ENCODE measurements at regions not wholly inside any gene's neighbourhood (a gene's known extent, or its start where the extent isn't known, plus 50 kb on each side); places are given as distances from the start of the nearest gene placed in this dataset.

DNA sequence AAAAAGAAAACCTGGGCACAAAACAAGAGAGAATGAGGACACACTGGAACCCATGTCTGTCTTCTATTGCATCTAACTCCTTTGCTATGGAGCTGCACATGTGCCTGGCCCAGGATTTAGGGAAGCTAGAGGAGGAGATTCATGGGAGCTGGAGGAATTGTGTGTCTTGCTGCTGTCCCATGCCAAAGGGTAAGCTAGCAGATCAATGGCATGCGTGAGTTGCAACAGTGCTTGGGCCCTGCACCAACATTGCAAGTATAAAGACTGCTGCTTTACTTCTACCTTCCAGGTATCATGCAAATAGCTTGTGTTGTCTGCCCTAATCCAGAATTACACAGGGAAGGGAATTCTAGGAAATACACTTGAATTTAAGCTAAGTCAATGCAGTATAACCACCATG is 196.4 kb upstream of the IGF1 start (continued):
- no peak for TF ChIP-seq TEAD4 (IDR thresholded peaks at IDR 0.05; ENCODE audit: low read depth, low read length)

DNA sequence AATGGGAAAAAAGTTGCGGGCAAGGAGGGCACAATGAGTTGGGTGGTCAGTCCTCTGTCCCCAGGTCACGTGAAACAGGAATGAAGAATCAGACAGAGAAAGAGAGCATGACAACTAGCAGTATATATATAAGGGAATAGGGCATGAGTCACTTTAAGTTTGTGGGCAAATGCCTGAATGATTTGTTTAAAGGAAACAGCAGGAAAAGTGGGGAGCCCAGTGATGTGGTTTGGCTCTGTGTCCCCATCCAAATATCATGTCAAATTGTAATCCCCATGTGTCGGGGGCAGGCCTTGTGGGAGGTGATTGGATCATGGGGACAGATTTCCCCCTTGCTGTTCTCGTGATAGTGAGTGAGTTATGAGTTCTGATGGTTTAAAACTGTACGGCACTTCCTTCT is 195.3 kb upstream of the IGF1 start:
- H3K79me1 ChIP-seq (ENCODE audit: low read depth, low read length), result no peaks in the 10 kb centered on the region
- no peaks in the 10 kb centered on the region for H3K27me3 ChIP-seq (replicated peaks in 1 of 4; ENCODE audit: control insufficient read depth in 3 of 4, extremely low read depth in 1 of 4, insufficient read depth in 3 of 4, low read length in 3 of 4)
- no peak overlapping the region for H4K91ac ChIP-seq (replicated peaks; ENCODE audit: insufficient read length, low read length)
- no peak overlapping the region for H2AK5ac ChIP-seq (ENCODE audit: low read depth, low read length)
- peaks cover 14 to 17% of the 10 kb centered on the region in 2 experiments; a peak in 3 of 4 replicates for H3K9me3 ChIP-seq (ENCODE audit: insufficient read depth in 2 of 2, low read depth in 1 of 2, low read length in 1 of 2)
- no peaks in the 10 kb centered on the region for H3K79me2 ChIP-seq (ENCODE audit: control insufficient read depth in 1 of 2, insufficient read depth in 2 of 2, low read length in 2 of 2)
- FAIRE-seq (no peak), DNase-seq (ENCODE audit: low read depth in 1 of 2, low spot score in 2 of 2) (no peak)
- no peak overlapping the region for H4K8ac ChIP-seq (ENCODE audit: extremely low read depth, insufficient read depth, low read length)
- H2BK12ac ChIP-seq (ENCODE audit: low read depth, low read length), result no peak overlapping the region
- H3K23me2 ChIP-seq (ENCODE audit: low read depth, low read length), result no peaks in the 10 kb centered on the region
- H2BK20ac ChIP-seq (ENCODE audit: low read length), result no peak overlapping the region
- no peak overlapping the region for H4K5ac ChIP-seq (ENCODE audit: insufficient read length, low read depth, low read length)
- no peak overlapping the region for H2BK15ac ChIP-seq (ENCODE audit: low read length)
- H3K23ac ChIP-seq (ENCODE audit: insufficient read length), result no peak overlapping the region
- H2BK5ac ChIP-seq (ENCODE audit: low read depth, low read length), result no peak overlapping the region
- no peak overlapping the region for H3K4me2 ChIP-seq (ENCODE audit: insufficient read depth in 1 of 2, low read depth in 2 of 2, low read length in 2 of 2)
- no peak overlapping the region for H2AFZ ChIP-seq (ENCODE audit: low read length)
- no peak overlapping the region for H2BK120ac ChIP-seq (replicated peaks; ENCODE audit: low read depth, low read length)
- H3K27ac ChIP-seq (ENCODE audit: low read depth, low read length), result no peak overlapping the region
- 82% methylated on average over 5 of the region's 5 CpGs; no CpG with 5 or more reads in 1 of the 2 experiments for WGBS, 2 experiments (ENCODE audit: extremely low coverage in 1 of 2, insufficient coverage in 1 of 2, insufficient read length in 1 of 2, insufficient replicate concordance in 2 of 2, low coverage in 1 of 2, low lambda C conversion rate in 2 of 2, missing lambda C conversion rate in 1 of 2)
- no peaks in the 10 kb centered on the region for H4K20me1 ChIP-seq (replicated peaks in 1 of 2; ENCODE audit: control insufficient read depth in 1 of 2, insufficient read depth in 2 of 2, low read length in 2 of 2)
- no peak overlapping the region for H3K14ac ChIP-seq (ENCODE audit: insufficient read length)
- no peak overlapping the region for H3K4ac ChIP-seq (replicated peaks; ENCODE audit: insufficient read length, low read depth, low read length)
- no peak overlapping the region for H3K4me3 ChIP-seq (ENCODE audit: extremely low read depth in 1 of 4, insufficient read depth in 2 of 4, low read depth in 3 of 4, low read length in 4 of 4)
- ChIA-PET CTCF (ENCODE audit: partially characterized antibody) (no interaction called here), POLR2A (ENCODE audit: partially characterized antibody) (no interaction called here)
- no peaks in the 10 kb centered on the region for H3K4me1 ChIP-seq (replicated peaks in 1 of 4; ENCODE audit: control insufficient read depth in 3 of 4, insufficient read depth in 4 of 4, low read length in 3 of 4)
- no peaks in the 10 kb centered on the region; a peak in 1 of 8 replicates for H3K36me3 ChIP-seq (ENCODE audit: control insufficient read depth in 2 of 4, insufficient read depth in 4 of 4, low read length in 3 of 4)
- H3K9ac ChIP-seq (replicated peaks in 1 of 4; ENCODE audit: extremely low read depth in 1 of 4, low read depth in 3 of 4, low read length in 3 of 4), result no peak overlapping the region
- H3K18ac ChIP-seq (ENCODE audit: extremely low read depth, low read length), result no peak overlapping the region
- no peak overlapping the region for H3K56ac ChIP-seq (replicated peaks; ENCODE audit: insufficient read length, low read depth, low read length)
- TF ChIP-seq EZH2 (IDR thresholded peaks at IDR 0.05; ENCODE audit: low read depth, low read length, severe bottlenecking), result no peak
- no peak for TF ChIP-seq SIX5 (IDR thresholded peaks at IDR 0.05; ENCODE audit: low read depth, low read length)
- no peak for TF ChIP-seq CBX8 (IDR thresholded peaks at IDR 0.05; ENCODE audit: borderline replicate concordance, low read depth, low read length)
- TF ChIP-seq, protein P1, sequence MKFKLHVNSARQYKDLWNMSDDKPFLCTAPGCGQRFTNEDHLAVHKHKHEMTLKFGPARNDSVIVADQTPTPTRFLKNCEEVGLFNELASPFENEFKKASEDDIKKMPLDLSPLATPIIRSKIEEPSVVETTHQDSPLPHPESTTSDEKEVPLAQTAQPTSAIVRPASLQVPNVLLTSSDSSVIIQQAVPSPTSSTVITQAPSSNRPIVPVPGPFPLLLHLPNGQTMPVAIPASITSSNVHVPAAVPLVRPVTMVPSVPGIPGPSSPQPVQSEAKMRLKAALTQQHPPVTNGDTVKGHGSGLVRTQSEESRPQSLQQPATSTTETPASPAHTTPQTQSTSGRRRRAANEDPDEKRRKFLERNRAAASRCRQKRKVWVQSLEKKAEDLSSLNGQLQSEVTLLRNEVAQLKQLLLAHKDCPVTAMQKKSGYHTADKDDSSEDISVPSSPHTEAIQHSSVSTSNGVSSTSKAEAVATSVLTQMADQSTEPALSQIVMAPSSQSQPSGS (IDR thresholded peaks at IDR 0.05; ENCODE audit: low read length), result no peak
- no peak for TF ChIP-seq RBBP5 (IDR thresholded peaks at IDR 0.05; ENCODE audit: borderline replicate concordance, low read depth, low read length)
- TF ChIP-seq SIN3A (conservative IDR thresholded peaks at IDR 0.05 in 1 of 2, IDR thresholded peaks at IDR 0.05 in 1 of 2; ENCODE audit: low read depth in 1 of 2, low read length in 2 of 2), result no peak
- TF ChIP-seq RAD21 (IDR thresholded peaks at IDR 0.05 in 1 of 2, conservative IDR thresholded peaks at IDR 0.05 in 1 of 2; ENCODE audit: low read depth in 2 of 2, low read length in 2 of 2), result no peak
- no peak for TF ChIP-seq KDM1A (IDR thresholded peaks at IDR 0.05; ENCODE audit: borderline replicate concordance, low read length)
- TF ChIP-seq SP4 (IDR thresholded peaks at IDR 0.05; ENCODE audit: low read length), result no peak

All from H1 (cell line).